Left lung (tissue), 4 donors: ENCODE measurements at regions not wholly inside any gene's neighbourhood (a gene's known extent, or its start where the extent isn't known, plus 50 kb on each side); places are given as distances from the start of the nearest gene placed in this dataset.

Experiments
- ATAC-seq: fragments of 200-7000 bp; cut with Tn5 transposase; one replicate; pipeline ENCODE4 v1.9.1; 2020; ENCODE audit warnings: moderate library complexity
- DNase-seq, 4 donors: peaks; one replicate each; pipeline ENCODE4 v3.0.0-alpha.2; 2013 to 2020
- H3K27ac ChIP-seq, 2 donors: fragments of 200-600 bp; sonication (generic) in 1 of 2; one replicate each; pipeline versions ENCODE4 v1.5.0 to v1.8.0; 2020 to 2021
- H3K27me3 ChIP-seq, 2 donors: fragments of 200-600 bp; sonication (generic) in 1 of 2; one replicate each; pipeline versions ENCODE4 v1.5.0 to v1.8.0; 2020 to 2021
- H3K36me3 ChIP-seq, 2 donors: fragments of 200-600 bp; sonication (generic) in 1 of 2; one replicate each; pipeline versions ENCODE4 v1.5.0 to v1.8.0; 2020 to 2021
- H3K4me1 ChIP-seq, 2 donors: fragments of 200-600 bp; one replicate each; pipeline ENCODE4 v1.8.0; 2021
- H3K4me3 ChIP-seq, 2 donors: fragments of 200-600 bp; sonication (generic) in 1 of 2; one replicate each; pipeline versions ENCODE4 v1.5.0 to v1.8.0; 2020 to 2021; ENCODE audit warnings: mild to moderate bottlenecking in 1 of 2
- H3K9me3 ChIP-seq, 2 donors: fragments of 200-600 bp; sonication (generic) in 1 of 2; one replicate each; pipeline versions ENCODE4 v1.5.0 to v1.8.0; 2020 to 2021
- CTCF ChIP-seq, 2 donors: fragments of 200-600 bp; sonication (generic) in 1 of 2; IDR thresholded peaks; one replicate each; pipeline versions ENCODE4 v1.5.0 to v1.8.0; 2021; ENCODE audit warnings: antibody characterized with exemption in 2 of 2
- intact Hi-C, 2 donors: fragments of 100-400 bp; cut with DNase I; formaldehyde crosslinking; loops; one replicate each; pipeline versions ENCODE4 v1.11.2 to v1.14.2; 2022
- donor health status: DM: no; HTN: yes; CAD: no.
- donor health status: DM: no; HTN: no; CAD: no.

GRCh38 chr17:72538901-72539352, 418.1 kb downstream of the SOX9 start:
- no peak for ATAC-seq
- no peak overlapping the region for H3K4me3 ChIP-seq
- intact Hi-C loops: no loop called here

GRCh38 chr17:72539981-72540897, 419.4 kb downstream of the SOX9 start:
- TF ChIP-seq CTCF (IDR thresholded peaks at IDR 0.05): peak; percentile 82 to 88
- peaks cover 0 to 28% of the 10 kb centered on the region in 2 donors for H3K27me3 ChIP-seq
- DNase-seq: peak; percentile 49 to 92 (median 78)
- H3K4me1 ChIP-seq: peaks cover 0 to 3% of the 10 kb centered on the region in 2 donors
- no peaks in the 10 kb centered on the region for H3K36me3 ChIP-seq
- H3K27ac ChIP-seq: no peak overlapping the region
- no peaks in the 10 kb centered on the region for H3K9me3 ChIP-seq
- intact Hi-C loops: no loop called here
- ATAC-seq: peak; percentile 100
- no peak overlapping the region for H3K4me3 ChIP-seq

More at GRCh38 chr17:72538901-72539352, 418.1 kb downstream of the SOX9 start:
- Histone ChIP-seq H3K27me3 (peaks cover 0 to 28% of the 10 kb centered on the region in 2 donors), H3K27ac (no peak overlapping the region), H3K4me1 (peaks cover 0 to 3% of the 10 kb centered on the region in 2 donors), H3K9me3 (no peaks in the 10 kb centered on the region), H3K36me3 (no peaks in the 10 kb centered on the region)
- no peak for TF ChIP-seq CTCF (IDR thresholded peaks at IDR 0.05)
- DNase-seq: no peak

- H3K27ac ChIP-seq: no peak overlapping the region
- intact Hi-C loops: no loop called here
- no peaks in the 10 kb centered on the region for H3K36me3 ChIP-seq
- peaks cover 0 to 3% of the 10 kb centered on the region in 2 donors for H3K4me1 ChIP-seq
- H3K9me3 ChIP-seq: no peaks in the 10 kb centered on the region
- peaks cover 0 to 22% of the 10 kb centered on the region in 2 donors for H3K27me3 ChIP-seq
- no peak overlapping the region for H3K4me3 ChIP-seq
- DNase-seq: no peak
- no peak for ATAC-seq
- TF ChIP-seq CTCF (IDR thresholded peaks at IDR 0.05): no peak
These were observed 421.5 kb downstream of the SOX9 start for GRCh38 chr17:72542317-72542716.

GRCh38 chr17:72545766-72546165, 424.9 kb downstream of the SOX9 start:
- no peaks in the 10 kb centered on the region for H3K4me1 ChIP-seq
- H3K4me3 ChIP-seq: no peak overlapping the region
- peaks cover 0 to under 1% of the 10 kb centered on the region in 2 donors for H3K27me3 ChIP-seq
- no peak for ATAC-seq
- no peak overlapping the region for H3K27ac ChIP-seq
- H3K9me3 ChIP-seq: no peaks in the 10 kb centered on the region
- DNase-seq: no peak
- intact Hi-C loops: no loop called here
- no peak for TF ChIP-seq CTCF (IDR thresholded peaks at IDR 0.05)
- no peaks in the 10 kb centered on the region for H3K36me3 ChIP-seq

- no peaks in the 10 kb centered on the region for H3K9me3 ChIP-seq
- DNase-seq (no peak), ATAC-seq (no peak)
- H3K4me3 ChIP-seq: no peak overlapping the region
- H3K36me3 ChIP-seq: no peaks in the 10 kb centered on the region
- no peaks in the 10 kb centered on the region for H3K4me1 ChIP-seq
- no peaks in the 10 kb centered on the region for H3K27me3 ChIP-seq
- intact Hi-C loops: no loop called here
- no peak for TF ChIP-seq CTCF (IDR thresholded peaks at IDR 0.05)
- no peak overlapping the region for H3K27ac ChIP-seq
These were observed 432.4 kb downstream of the SOX9 start for GRCh38 chr17:72553051-72553755.
